GM21423 (cell line): ENCODE measurements at regions not wholly inside any gene's neighbourhood (a gene's known extent, or its start where the extent isn't known, plus 50 kb on each side); places are given as distances from the start of the nearest gene placed in this dataset.

Source experiments
- ATAC-seq: cut with Tn5 transposase; IDR thresholded peaks from one replicate; pipeline ENCODE4 v1.9.1; 2021; ENCODE audit warnings: mild to moderate bottlenecking, moderate library complexity; ENCODE audit not compliant: unreplicated experiment

DNA sequence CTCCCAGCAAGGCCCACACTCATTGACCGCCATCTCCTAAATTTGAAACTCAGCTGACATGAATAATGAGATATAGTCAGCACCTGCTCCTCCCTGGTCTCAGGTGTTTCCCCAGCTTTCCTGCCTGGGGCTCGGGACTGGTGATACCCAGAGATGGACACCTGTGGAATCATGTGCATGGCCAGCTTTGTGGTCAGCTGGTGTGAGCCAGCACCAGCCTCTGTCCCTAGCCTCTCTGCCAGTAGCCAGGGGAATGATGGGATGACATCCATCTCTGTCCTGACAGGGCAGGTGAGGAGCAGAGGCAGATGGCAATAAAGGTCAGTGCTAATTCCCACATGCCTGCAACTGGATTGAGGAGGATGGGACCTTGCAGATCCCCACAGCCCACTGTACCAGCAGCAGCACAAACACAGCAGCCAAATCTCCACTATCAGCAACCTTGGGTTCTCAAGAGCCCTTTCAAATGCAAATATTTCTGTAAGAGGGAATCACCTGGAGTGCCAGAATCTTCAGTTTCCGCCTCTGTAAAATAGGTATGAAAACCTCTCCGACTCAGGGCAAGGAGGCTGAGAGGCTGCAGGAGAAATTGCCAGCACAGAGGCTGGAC lies 329.2 kb upstream of the ZMIZ1 start:
- ATAC-seq, result no peak

DNA sequence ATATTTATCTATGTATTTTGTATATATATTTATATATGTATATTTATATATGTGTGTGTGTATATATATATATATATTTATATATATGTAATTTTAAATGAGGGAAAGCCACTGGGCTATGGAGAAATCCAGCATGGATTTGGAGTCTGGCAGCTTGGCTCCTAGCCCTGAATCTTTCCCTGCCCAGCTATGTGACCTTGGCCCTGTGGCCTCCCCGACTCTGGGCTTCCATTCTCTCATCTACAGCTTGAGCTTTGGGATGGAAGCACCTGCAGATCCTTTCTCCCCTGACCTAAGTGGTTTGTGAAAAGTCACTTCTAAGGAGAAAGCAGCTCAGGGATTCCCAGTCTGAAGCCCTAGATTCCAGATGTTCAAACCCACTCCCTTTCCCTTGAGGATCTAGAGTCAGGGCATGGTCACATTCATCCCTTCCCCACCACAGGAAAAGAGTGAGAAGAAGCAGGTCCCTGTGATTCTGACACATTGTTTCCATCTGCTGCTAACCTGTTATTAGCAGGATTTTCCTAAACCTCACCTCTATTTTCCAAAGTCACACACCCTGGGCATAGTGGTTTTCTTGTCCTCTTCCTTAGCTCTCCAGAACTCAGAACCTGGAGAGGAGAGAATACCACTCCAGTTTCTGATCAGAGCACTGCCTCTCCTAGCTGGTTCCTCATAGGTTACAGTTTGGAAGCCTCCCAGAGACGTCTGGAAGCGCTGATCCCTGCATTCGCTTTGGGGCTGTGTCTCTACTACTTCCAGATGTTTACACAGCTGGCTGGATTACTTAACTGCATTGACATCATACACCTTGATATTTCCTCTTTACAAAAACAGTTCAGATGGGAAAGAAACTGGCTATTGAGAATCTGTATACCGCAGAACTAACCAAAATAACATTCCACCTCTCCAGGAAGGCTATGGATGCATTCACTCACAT lies 327.5 kb upstream of the ZMIZ1 start:
- no peak for ATAC-seq

DNA sequence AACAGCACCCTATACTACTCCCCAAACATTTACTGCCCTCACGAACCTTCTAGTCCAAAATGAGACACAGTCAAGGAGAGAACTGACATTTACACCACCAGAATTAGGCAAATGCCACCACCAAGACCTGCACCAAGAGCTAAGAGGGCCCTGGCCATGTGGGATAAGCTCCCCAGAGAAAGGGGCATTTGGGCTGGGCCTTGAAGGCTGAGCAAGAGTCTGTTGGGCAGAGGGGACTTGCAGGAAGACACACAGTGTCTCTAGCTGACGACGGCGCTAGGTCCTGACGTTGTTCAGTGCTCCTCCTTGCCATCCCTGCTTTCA lies 326.4 kb upstream of the ZMIZ1 start:
- no peak for ATAC-seq

DNA sequence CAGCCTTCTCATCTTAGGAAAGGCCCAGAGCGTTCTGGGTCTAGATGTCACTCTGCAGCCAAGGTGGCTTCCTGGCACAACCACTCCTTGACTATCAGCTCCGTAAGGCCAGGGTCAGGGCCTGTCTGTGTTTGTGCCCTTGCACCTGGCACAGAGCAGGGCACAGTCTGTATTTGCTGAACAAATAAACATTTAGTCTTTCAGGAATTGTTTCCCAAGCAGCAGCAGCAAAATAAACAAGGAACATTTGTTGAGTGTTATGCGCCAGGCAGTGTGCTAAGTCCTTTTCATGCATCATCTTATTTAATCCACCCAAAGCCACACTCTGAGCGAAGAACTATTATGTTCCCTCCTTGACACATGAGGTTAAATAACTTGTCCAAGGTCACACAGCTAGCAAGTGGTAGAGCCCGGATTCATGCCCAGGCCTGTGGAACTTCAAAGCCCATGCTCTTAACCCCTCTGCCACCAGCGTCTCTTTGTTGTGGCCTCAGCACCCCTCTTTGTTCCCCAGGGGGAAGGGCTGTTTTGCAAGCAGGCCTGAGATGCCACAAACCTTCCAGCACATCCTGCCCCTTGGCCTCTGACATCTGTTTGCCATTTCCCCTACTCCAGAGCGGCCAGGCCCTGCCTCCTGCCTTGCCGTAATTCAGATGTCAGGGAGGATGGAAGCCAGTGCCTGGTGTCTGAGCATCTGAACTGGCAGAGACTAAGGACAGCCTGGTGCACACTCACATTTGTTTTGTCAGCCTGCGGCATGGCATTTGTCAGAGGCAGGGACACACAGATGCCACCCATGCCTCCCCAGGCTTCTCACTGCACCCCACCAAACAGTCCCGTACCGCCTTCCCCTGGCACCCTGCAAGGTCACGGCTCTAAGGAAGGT lies 325.8 kb upstream of the ZMIZ1 start:
- ATAC-seq, result no peak

DNA sequence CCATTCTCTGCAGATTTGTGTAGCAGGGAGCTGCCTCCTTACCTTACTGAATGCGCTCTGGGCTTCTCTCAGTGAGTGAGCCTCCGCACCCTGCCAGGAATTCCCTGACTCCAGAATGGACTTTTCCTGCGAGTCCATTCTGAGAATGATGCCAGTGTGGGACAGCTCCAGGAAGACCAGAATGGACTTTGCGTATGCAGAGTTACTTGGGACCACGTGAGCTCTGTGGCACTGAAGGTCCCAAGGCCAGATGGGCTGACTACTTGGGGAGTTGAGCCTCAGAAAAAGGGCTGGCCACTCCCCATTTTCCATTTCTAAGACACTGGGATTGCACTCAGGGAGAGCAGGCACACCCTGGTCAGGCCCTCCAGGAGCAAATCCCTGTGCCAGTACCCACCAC lies 324.7 kb upstream of the ZMIZ1 start:
- no peak for ATAC-seq

DNA sequence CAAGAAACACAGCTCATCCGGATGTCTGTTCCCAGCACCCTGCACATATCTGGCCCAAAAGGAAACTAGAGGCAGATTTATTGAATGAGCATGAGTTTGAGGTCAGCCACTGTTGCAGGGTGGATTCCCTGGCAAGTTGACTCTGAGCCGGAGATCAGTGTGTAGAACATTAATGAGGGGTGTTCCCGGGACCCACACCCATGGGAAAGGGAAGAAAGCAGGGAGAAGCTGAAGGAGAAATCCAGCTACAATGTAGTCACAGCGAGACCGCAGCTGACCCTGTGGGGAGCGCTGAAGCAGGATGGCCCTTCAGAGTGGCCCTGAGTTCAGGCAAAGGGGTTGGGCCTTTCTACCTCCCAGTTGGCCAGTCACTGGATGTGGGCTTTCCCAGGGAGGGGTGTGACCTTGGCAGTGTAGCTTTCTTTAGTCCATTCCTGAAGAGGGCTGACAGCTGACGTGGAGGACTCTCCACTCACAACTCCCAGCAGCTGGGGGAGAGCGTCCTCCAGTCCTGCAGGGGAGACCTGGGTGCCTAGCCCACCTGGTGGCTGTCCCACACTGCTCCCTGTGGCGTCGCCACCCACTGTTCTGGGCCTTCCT lies 324.2 kb upstream of the ZMIZ1 start:
- ATAC-seq, result no peak

DNA sequence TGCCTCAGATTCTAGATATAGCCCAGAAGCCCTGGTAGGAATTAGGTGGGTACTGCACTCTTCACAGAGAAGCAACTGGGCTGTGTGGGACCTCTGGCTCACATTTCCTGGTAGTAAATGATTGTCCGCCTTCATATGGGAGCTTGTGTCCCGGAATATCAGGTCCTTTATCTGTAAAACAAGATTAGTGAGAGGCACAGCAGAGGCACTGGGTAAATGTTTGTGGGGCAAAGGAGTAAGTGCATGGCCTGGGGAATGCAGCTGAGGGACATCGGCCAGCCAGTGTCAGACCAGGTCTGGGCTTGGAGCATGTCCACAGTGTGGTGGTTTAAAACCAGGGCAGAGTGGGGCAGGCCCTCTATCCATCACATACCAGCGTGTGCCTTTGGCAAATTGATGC lies 323.3 kb upstream of the ZMIZ1 start:
- ATAC-seq, result no peak

DNA sequence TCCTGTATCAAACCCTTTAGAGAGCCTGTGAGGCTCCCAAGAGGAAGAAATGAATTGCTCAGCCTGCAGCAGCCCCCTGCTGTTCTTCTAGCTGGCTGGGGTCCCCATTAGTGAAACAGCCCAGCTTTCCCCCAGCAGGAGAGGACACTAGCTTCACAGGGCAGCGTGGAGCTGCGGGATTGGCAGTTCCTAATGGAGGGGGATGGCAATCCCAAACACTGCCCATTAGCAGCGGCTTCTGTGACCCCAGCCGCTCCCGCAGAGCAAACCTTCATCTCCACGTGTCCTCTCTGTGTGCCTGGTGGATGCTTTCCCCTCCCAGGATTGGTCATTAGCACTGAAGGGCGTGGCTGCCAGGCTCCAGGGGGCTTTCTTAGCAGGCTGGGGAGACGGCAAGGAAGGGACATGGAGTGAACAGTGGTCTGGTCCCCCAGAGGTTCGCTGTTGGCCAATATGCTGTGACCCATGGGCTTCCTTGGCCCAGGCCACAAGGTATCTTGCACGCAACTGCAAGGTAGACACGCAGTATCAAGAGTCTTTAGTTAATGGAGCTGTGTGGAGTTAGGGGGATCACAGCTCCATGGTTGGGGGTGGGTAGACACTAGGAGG lies 322.5 kb upstream of the ZMIZ1 start:
- ATAC-seq, result no peak

DNA sequence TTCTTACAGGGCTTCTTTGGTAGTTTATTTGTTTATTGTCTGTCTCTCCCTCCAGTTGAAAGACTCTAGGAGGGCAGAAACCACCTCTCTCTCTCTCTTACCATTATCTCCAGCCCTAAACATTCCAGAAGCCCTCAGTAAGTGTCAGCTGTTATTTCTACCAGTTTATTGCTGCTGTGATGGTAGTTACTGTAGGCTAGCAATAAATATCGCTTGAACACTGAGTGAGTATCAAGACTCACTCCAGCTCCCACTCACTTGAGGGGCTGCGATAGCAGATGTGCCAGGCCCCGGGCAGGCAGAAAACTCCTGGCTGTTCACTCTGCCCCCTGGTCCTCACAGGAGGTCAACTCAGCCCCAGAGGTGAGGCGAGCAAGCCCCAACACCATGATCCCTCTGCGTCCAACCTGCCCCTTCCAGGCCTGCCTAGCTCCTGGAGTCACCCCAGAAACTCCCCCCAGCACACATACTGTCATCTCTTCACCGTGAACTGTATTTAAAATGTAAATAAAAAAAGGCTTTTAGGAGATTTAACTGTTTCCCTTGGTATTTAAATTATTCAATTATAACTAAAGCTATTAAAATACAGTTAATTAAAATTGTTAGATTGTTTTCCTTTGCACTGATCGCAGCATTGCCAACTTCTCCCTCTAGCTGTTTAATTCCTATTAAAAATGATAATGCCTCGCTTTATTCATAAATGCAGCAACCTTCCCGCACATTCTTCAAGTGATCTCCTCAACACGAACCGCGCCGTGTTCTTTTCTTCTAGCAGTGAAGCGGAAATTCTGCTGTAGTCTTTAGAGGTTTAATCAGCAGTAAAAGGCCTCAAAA lies 321.1 kb upstream of the ZMIZ1 start:
- no peak for ATAC-seq

DNA sequence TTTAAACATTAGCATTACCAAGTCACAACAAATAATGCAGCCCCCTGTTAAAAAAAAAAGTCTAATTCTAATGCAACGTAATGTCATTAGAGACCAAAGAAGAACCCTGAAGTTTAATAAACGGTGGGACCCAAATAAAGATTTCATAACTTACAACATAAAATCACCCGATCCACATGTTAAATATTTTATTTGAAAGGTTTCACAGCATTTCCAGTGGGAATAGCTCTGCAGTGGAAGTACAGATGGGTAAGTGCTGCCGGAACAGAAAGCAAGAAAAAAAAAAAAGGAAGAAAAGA lies 320.6 kb upstream of the ZMIZ1 start:
- ATAC-seq, result no peak

DNA sequence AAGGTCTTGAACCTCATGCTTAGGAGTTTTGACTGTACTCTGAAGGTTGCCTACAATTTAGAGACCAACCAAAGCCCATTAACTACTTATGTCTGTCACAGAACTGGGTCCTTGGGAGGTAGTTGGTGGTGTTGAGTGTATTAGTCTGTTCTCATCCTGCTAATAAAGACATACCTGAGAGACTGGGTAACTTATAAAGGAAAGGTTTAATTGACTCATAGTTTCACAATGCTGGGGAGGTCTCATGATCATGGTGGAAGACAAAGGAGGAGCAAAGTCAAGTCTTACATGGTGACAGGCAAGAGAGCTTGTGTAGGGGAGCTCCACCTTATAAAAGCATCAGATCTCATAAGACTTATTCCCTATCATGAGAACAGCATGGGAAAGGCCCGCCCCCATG lies 319.6 kb upstream of the ZMIZ1 start:
- ATAC-seq, result no peak

DNA sequence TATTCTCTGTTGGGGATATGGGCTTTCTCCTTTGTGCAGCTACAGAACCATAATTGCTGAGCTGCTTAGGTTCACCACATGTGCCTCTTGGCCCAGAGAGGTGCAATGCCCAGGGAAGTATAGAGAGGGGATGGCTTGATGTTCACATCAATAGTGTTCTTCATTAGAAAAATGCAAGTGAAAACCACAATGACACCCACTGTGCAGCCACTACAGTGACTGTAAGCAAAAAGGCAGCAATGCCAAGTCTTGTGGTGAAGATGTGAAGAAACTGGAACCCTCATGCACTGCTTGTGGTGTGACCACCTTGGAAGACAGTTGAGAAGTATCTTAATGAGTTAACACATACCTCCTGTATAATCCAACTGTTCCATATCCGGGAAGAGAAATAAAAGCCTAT lies 318.9 kb upstream of the ZMIZ1 start:
- no peak for ATAC-seq

DNA sequence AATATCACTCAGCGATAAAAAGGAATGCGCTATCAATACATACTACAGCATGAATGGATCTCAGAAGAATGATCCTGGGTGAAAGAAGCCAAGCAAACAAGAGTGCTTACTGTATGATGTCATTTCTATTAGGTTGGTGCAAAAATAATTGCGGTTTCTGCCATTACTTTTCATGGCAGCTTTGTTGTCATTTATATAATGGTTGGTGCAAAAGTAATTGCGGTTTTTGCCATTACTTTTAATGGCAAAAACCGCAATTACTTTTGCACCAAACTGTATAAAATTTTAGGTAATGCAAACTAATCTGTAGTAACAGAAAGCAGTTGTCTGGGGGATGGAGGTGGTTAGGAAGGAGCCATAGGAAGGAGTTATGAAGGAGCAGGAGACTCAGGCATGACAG lies 318.3 kb upstream of the ZMIZ1 start:
- no peak for ATAC-seq

DNA sequence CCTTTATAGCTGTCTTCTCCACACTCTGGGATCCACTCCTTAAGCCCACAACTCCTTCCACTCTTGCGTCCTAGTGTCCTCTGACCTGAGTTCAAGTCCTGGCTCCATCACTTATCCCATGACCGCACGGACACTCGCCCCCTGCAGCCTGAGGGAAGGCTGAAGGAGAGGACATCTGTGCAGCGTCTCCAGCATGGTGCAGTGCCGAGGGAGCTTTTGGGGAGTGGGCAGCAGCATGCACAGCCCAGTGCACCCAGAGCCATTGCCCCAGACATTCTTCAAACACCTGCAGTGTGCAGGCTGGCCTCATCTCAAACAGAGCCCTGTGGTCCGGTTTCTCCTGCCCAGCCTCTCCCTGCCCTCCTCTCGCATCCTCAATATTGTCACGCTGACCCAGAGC lies 317.1 kb upstream of the ZMIZ1 start:
- ATAC-seq, result no peak

DNA sequence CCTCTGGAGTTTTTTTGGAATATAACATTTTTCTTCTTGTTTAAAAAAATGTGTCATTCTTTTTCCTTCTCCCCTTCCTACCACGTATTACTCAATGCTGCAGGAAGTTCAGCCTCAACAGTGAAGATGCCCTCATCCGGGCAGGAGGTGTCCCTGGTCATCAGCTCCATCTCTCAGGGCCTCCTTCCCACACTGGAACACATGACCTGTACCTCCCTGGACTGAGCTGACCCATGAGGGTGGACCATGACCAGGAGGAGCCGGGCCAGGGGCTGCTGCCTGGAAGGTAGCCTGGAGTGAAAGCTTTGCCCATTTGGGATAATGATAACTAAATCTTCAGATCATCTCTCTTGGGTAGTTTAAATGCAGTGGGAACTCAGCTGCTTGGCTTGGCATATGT lies 316.5 kb upstream of the ZMIZ1 start:
- no peak for ATAC-seq

DNA sequence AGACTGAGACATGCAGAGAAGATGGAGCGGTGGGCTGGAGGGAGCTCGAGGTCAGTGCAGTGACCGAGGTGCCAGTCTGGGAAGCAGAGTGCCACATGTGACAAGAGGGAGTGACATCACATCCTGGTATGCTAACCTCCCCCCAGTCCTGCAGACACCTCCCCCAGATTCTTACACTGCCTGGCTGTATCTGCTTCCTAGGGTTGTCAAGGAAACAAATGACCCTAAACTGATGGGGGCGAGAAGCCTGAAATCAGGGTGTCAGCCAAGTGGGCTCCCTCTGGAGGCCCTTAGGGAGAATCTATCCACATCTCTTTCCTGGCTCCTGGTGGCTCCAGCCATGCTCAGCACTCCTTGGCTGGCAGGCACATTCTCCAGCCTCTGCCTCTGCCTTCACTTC lies 316.1 kb upstream of the ZMIZ1 start:
- no peak for ATAC-seq

DNA sequence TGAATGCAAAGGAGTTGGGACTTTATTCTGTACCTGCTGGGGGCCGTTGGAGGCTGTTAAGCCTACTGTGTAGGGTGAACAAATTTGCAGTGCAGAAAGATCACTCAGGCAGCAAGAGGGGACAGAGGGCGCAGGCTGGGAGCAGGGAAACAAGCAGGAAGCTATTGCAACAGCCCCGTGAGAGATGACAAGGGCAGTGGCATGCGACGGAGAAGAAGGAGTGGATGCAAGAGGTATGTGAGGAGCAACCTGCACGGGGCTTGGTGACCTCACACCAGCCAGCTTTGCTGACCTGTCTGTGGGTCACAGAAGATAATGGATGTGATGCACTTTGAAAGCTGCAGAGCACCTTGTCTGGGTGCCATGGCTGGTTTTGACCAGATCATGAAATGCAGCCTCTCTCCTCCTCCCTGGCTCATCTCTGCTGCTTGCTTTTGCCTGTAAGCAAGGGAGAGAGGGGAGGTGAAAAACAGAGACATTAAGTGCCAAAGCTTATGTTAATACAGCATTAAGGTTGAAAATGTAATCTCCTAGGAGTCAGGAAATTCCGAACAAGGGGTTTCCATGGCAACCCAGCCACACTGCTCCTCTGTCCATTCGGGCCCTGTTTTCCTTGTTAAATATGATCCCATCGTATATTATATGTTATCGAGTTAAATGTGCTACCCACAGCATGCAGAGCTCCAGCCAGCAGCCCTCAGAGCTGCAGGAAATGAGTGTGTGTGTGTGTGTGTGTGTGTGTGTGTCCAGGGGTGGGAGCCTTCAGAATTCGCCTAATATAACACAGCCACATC lies 314.3 kb upstream of the ZMIZ1 start:
- ATAC-seq, result no peak

DNA sequence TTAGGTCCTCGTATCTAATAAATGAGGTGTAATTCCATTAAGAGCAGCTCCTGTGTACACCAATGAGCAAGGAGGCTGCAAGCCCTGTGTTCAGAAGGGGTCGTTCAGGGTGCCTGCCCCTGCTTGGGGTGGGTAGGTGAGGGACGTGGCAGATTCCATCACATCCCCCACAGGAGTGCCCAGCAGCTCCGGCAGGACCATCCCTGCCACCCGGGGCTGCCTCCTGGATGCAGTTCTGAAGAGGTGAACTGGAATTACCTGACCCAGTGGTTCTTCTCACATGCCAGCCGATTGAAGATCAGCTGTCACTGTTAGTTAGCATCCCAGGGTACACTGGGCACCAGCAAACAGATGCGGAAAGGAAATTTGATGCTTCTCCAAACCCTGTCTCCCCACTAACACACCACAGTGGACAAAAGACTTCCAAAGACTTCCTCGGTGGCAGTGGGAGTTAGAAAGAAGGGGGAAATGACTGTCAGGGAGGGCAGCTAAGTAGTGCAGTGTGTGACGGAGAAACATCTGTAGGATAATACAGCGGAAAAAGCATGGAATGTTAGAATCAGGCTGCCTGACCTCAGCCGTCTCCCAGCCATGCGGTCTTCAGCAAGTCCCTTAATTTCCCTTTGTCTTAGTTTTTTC lies 313.6 kb upstream of the ZMIZ1 start:
- no peak for ATAC-seq

DNA sequence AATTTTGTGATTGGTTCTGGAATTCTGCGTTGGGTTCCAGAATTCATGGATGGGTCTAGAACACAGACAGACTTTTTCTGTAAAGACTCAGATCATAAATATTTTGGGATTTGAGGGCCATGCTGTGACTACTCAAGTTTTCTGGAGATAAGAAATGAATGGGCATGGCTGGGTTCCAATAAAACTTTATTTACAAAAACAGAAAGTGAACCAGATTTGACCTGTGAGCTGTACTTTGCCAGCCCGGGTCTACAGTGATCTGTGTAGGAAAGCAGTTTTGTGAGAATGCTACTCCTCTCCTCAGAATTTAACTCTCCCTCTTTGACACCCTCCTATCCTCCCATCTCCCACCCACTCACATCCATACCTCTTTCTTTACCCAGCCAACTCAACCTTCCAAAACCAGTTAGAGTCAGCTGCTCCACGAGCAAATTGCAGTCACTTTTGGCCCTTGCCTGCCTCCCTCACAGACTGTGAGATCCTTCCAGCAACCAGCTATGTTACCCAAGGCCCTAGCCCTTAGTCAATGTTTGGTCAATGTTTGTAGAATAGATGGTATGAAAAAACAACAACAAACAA lies 312.8 kb upstream of the ZMIZ1 start:
- ATAC-seq, result no peak
